GM19438 (cell line): ENCODE measurements at regions not wholly inside any gene's neighbourhood (a gene's known extent, or its start where the extent isn't known, plus 50 kb on each side); places are given as distances from the start of the nearest gene placed in this dataset.
"Not testable (repeated sequence)": the region's sequence is repeated elsewhere in the genome, so short reads cannot be mapped to it uniquely, and the experiment has no call there.

Experiments
- ATAC-seq: cut with Tn5 transposase; IDR thresholded peaks from one replicate; pipeline ENCODE4 v1.9.1; 2021; ENCODE audit warnings: low read depth; ENCODE audit not compliant: unreplicated experiment

GRCh38 chr7:123324283-123324682, 124.5 kb upstream of the SLC13A1 start:
- no peak for ATAC-seq

GRCh38 chr7:123323689-123324088, 123.9 kb upstream of the SLC13A1 start:
- no peak for ATAC-seq

GRCh38 chr7:123321578-123321977, 121.8 kb upstream of the SLC13A1 start:
- not testable (repeated sequence) for ATAC-seq

GRCh38 chr7:123319911-123320310, 120.1 kb upstream of the SLC13A1 start:
- ATAC-seq: no peak

GRCh38 chr7:123314886-123315285, 115.1 kb upstream of the SLC13A1 start:
- ATAC-seq: no peak

- no peak for ATAC-seq
Observed at GRCh38 chr7:123308254-123308951, 108.6 kb upstream of the SLC13A1 start.

- ATAC-seq: no peak
Observed at GRCh38 chr7:123305840-123306375, 106.1 kb upstream of the SLC13A1 start.

GRCh38 chr7:123303926-123304325, 104.2 kb upstream of the SLC13A1 start:
- ATAC-seq: no peak

GRCh38 chr7:123296965-123297364, 97.2 kb upstream of the SLC13A1 start:
- no peak for ATAC-seq

GRCh38 chr7:123293710-123294109, 93.9 kb upstream of the SLC13A1 start:
- ATAC-seq: no peak

GRCh38 chr7:123292227-123292626, 92.5 kb upstream of the SLC13A1 start:
- ATAC-seq: no peak

- no peak for ATAC-seq
Observed at GRCh38 chr7:123289200-123289599, 89.4 kb upstream of the SLC13A1 start.

- no peak for ATAC-seq
Observed at GRCh38 chr7:123285076-123285700, 85.4 kb upstream of the SLC13A1 start.

- no peak for ATAC-seq
Observed at GRCh38 chr7:123283373-123283772, 83.6 kb upstream of the SLC13A1 start.

- no peak for ATAC-seq
Observed at GRCh38 chr7:123282181-123282580, 82.4 kb upstream of the SLC13A1 start.

GRCh38 chr7:123279949-123280348, 80.2 kb upstream of the SLC13A1 start:
- no peak for ATAC-seq

- ATAC-seq: no peak
Observed at GRCh38 chr7:123275036-123275753, 75.4 kb upstream of the SLC13A1 start.

- ATAC-seq: no peak
Observed at GRCh38 chr7:123273185-123273584, 73.4 kb upstream of the SLC13A1 start.

- no peak for ATAC-seq
Observed at GRCh38 chr7:123271856-123272255, 72.1 kb upstream of the SLC13A1 start.

- no peak for ATAC-seq
Observed at GRCh38 chr7:123271231-123271630, 71.5 kb upstream of the SLC13A1 start.

GRCh38 chr7:123270570-123270969, 70.8 kb upstream of the SLC13A1 start:
- ATAC-seq: no peak
